NCI-H2029 (cell line): ENCODE measurements at regions not wholly inside any gene's neighbourhood (a gene's known extent, or its start where the extent isn't known, plus 50 kb on each side); places are given as distances from the start of the nearest gene placed in this dataset.
"Not testable (repeated sequence)": the region's sequence is repeated elsewhere in the genome, so short reads cannot be mapped to it uniquely, and the experiment has no call there.

Experiments used
- DNase-seq: peaks from one replicate; lab custom pipeline; 2025; lab: John Stamatoyannopoulos, UW

DNA sequence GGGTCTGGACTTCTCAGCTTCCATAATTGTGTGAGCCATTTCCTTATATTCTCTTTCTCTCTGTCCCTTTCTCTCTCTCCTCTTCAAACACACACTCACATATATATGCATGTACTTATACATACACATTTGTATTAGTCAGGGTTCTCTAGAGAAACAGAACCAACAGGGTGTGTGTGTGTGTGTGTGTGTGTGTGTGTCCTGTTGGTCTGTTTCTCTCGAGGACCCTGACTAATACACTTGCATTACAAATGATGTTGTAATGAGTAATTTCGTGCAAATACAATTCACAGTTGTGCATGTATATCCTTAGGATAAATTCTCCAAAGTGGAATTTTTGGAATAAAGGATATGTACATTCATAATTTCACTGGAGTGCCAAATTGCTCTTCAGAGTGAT is 115.3 kb downstream of the NPIPB5 start:
- DNase-seq, result no peak

GRCh38 chr16:22627043-22627442 is 116.4 kb downstream of the NPIPB5 start:
- DNase-seq, result no peak

- DNase-seq, result no peak
These were observed 118.3 kb downstream of the NPIPB5 start for GRCh38 chr16:22628994-22629393.

DNA sequence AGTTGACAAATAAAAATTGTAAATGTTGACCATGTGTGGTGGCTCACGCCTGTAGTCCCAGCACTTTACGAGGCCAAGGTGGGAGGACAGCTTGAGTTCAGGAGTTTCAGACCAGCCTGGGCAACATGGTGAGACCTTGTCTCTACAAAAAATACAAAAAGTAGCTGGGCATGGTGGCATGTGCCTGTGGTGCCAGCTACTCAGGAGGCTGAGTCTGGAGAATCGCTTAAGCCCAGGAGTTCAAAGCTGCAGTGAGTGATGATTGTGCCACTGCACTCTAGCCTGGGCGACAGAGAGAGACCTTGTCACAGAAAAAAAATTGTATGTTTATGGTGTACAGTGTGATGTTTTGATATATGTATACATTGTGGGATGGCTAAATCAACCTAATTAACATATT is 119.6 kb downstream of the NPIPB5 start:
- DNase-seq, result no peak

DNA sequence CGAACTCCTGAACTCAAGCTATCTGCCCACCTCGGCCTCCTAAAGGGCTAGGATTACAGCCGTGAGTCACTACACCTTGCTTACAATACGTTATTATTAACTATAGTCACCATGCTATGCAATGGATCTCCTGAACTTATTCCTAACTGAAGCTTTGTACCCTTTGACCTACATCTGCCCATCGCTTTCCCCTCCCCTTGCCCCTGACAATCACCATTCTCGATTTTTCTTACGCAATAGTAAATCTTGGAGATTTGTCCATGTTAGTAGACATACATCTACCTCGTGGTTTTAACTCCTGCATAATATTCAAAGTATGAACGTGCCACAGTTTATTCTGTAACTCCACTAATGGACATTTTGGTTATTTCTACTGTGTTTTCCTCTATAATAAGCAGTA is 120.6 kb downstream of the NPIPB5 start:
- DNase-seq, result no peak

DNA sequence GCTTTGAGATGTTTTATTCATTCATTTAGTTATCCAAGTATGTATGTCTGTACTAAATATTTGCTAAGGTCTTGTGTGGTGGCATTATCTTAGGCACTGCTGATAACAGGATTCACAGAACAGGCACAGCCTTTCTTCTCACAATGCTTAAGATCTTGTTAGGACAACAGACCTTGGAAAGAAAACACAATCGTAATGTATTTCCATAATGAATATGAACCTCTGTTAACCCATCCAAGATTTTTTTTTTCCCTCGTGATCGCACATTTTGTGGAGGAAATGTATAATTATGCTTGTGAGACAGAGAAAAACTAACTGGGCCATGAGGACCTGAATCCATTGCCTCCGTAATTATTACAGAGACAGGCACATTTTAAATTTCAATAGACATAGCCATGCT is 121.9 kb downstream of the NPIPB5 start:
- DNase-seq, result no peak

GRCh38 chr16:22633280-22633679 is 122.6 kb downstream of the NPIPB5 start:
- DNase-seq, result no peak

GRCh38 chr16:22633799-22634198 is 123.1 kb downstream of the NPIPB5 start:
- no peak for DNase-seq

DNA sequence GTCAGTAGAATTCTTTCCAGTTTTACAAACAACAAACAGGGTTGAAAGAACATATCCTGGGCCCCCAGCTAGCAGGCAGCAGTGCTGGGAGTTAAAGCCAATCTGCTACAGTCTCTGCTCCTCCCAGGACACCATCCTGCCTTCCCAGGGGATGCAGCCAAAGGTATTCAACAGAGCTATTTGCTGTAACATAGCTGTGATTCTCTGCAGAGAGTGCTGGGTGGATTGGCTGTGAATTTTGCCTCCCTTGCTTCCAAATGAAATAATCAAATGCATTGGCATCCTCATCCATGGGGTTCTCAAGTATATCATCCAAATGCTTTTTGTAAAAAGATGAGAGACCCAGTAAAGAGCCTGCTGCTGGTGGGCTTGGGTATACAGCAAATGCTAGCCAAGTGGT is 124.3 kb downstream of the NPIPB5 start:
- DNase-seq, result no peak

DNA sequence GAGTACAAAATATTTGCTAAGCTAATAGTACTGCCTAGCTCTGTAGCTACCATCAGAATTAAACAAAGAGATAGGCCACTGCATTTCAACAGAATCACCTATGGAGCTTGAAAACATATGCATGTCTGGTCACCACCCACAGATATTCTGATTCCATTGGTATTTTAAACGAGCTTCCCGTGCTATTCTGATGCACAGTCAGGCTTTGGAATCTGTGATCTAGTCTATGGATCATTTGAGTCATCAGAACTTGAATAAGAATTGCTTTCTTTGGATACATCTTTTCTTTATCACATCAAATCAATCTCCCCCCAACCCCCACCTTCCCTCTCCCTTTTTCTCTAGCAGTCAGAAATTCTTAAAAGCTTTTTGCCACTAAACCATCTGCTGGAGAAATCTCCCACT is 124.7 kb downstream of the NPIPB5 start:
- no peak for DNase-seq

DNA sequence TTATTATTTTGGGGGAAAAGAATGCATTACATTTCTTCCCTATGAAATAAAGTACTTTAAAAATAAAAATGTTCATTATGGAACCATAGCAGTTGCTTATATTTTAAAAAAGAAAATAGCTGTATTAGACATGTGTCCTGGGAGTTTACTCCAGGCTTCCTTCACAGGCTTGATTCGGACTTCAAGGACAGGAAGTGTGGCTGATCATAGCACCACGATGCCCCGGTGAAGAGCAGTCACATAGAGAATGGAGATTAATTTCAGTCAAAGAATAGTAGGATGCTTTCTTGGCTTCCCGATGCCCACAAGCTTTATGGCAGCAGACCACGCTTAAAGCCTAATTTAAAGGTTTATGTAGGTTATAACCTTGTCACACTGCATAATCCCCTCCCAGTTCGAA is 125.1 kb downstream of the NPIPB5 start:
- DNase-seq, result no peak

DNA sequence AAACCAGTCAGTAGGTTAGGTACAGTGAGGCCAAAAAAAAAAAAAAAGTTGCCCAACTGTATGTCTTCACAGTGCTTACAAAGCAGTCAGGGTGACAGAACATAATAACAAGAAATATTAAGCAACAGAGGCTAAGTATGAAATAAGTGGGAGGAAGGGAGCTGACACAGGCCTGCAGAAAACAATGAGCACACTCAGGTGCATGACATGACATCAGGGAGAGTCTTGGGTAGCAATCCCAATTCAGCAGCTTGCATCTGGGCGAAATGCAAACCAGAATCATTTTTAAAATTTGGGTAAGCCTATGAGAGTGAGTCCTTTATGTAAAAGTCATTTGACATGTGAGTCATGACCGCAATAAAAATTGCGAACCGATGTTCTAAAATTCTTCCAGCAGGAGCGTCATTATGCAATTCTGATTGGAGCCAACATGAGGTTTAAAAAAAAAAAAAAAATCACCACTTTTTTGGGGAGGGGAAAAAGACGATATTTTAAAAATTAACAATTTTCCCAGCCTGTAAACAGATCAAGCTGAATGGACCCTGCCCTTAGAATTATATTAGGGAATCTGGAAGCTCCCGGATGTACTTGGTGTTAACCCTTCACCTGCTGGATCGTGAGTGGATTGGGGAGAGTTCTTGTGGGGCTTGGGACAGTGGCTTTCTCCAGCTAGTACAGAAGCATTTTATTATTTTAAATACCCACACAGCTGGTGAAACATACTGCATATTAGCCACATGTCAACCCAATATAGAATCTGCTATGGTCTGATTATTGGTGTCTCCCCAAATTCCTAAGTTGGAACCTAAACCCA is 127.9 kb downstream of the NPIPB5 start:
- DNase-seq, result no peak

GRCh38 chr16:22641131-22641628 is 130.5 kb downstream of the NPIPB5 start:
- DNase-seq, result no peak

DNA sequence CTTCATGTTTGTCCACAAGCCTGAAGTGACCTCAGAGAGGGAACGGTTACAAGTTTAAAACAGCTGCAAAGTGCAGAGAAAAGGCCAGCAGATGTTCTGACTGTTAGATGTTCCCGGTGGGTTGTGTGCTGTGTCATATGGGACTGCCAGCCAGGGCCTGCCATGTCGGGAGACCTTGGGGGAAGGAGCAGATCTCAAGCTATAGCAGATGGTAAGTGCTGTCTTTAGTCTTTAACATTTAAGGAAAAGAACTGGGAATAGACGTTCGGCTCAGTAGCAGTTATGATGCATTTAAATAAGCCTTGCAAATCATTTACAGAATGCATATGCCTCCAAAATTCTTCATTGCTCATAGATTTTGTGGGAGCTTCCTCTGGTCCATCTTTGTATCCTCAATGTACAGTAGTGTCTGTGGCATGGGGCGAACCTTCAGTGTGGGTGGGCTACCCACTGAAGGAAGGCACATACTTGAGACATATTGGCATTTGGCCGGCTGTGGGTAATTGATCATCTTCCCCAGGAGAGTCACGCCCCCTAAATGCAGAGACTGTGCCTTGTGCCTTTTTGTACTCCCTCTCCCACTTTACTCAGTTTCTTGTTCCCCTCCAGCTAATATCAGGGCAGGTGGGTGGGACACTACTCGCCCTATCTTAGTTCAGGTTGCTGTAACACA is 131.9 kb downstream of the NPIPB5 start:
- DNase-seq, result no peak

- not testable (repeated sequence) for DNase-seq
These were observed 132.5 kb downstream of the NPIPB5 start for GRCh38 chr16:22643203-22643602.

GRCh38 chr16:22643886-22644285 is 133.2 kb downstream of the NPIPB5 start:
- no peak for DNase-seq

DNA sequence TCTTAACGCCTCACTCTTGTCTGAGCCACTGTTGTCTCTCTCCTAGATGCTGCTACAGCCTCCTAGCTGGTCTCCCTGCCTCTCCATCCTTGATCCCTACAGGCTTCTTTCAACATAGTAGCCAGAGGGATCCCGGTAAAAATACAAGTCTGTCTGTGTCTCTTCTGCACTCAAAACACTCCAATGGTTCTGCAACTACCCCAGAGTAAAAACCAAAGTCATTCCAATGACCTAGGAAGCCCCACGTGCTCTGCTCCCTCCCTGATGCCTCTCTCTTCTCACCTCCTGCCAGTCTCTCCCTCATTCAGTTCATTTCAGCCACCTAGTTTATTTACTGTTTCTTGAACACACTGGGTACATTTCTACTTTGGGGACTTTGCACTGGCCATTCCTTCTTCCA is 135.2 kb downstream of the NPIPB5 start:
- DNase-seq, result no peak

DNA sequence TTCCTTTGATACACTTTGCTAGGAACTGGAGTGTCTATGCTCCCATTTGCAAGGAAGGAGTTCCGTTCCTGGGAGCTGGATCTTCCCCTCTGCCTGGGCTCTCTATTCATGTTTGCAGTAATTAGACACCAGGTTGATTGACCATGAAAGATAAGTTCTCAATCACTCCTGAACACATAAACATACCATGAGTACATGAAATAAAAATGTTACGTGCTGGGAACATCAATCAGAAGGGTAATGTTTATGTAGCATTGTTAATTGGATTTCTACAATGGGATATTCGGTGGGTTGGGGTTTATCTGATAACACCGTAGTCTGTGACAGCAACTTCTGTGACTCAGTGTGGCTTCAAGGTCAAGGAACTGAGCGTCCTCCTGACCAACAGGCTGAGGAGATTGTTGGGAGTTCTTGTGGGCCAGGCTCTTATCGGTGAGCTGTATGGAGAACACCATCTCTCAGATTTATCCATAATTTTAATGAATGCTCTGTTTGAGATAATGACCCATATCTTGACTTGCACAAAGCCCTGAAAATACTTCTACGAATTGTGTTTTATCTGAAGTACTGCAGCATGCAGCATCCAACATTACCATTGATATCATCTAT is 136.4 kb downstream of the NPIPB5 start:
- no peak for DNase-seq

GRCh38 chr16:22648141-22648540 is 137.4 kb downstream of the NPIPB5 start:
- no peak for DNase-seq

- no peak for DNase-seq
These were observed 138.2 kb downstream of the NPIPB5 start for GRCh38 chr16:22648941-22649340.

DNA sequence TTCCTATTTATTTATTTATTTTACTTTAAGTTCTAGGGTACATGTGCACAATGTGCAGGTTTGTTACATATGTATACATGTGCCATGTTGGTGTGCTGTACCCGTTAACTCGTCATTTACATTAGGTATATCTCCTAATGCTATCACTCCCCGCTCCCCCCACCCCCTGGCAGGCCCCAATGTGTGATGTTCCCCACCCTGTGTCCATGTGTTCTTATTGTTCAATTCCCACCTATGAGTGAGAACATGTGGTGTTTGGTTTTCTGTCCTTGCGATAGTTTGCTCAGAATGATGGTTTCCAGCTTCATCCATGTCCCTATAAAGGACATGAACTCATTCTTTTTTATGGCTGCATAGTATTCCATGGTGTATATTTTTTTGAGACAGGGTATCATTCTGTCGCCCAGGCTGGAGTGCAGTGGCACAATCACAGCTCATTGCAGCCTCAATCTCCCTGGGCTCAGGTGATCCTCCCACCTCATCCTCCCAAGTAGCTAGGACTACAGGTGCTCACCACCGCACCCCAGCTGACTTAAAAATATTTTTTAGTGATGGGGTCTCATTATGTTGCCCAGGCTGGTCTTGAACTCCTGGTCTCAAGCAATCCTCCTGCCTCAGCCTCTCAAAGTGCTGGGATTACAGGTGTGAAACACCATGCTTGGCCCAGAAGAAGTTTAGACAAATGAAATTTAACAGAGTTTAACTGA is 140.6 kb downstream of the NPIPB5 start:
- not testable (repeated sequence) for DNase-seq

DNA sequence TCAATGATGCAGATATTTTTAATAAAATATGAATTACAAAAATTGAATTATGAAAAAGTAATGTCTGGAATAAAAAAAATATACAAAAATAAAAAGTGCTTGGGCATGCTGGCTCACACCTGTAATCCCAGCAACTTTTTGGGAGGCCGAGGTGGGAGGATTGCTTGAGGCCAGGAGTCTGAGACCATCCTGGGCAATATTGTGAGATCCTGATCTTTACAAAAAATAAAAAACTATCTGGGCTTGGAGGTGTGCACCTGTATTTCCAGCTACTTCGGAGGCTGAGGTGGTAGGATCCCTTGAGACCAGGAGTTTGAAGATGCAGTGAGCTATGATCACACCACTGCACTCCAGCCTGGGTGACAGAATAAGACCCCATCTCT is 141.8 kb downstream of the NPIPB5 start:
- no peak for DNase-seq
